ENCODE measurements at regions not wholly inside any gene's neighbourhood (a gene's known extent, or its start where the extent isn't known, plus 50 kb on each side); places are given as distances from the start of the nearest gene placed in this dataset.

DNA sequence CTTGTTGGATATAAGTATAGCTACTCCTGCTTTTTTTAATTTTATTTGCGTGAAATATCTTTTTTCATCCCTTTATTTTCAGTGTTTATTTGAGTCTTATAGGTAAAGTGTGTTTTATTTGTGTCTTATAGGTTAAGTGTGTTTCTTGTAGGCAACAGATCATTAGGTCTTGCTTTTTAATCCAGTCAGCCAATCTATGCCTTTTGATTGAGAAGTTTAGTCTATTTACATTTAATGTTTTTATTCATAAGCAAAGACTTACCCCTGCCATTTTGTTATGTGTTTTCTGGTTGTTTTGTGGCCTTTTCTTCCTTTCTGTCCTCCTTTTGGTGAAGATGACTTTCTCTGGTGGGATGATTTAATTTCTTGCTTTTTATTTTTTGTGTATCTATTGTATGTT, 232.0 kb downstream of the RAP2B start:
- Histone ChIP-seq H3K4me2 (ENCODE audit: low read depth, low read length, poor library complexity, severe bottlenecking) (no peak overlapping the region), H3K36me3 (ENCODE audit: insufficient read depth, low read length) (no peaks in the 10 kb centered on the region), H3F3A (ENCODE audit: low read depth) (no peaks in the 10 kb centered on the region), H3K9ac (ENCODE audit: low read depth, low read length, poor library complexity, severe bottlenecking) (no peak overlapping the region), H3K9me2 (replicated peaks; ENCODE audit: low read depth, low read length) (no peaks in the 10 kb centered on the region), H3K4me3 (ENCODE audit: low read length, poor library complexity, severe bottlenecking) (no peak overlapping the region), H3K4me1 (ENCODE audit: insufficient read depth, low read length, poor library complexity, severe bottlenecking) (peaks cover 4% of the 10 kb centered on the region), H3K9me3 (ENCODE audit: insufficient read depth, low read depth, low read length) (peaks cover 3% of the 10 kb centered on the region; the same call in 1 of the 2 replicates), H3K79me2 (ENCODE audit: insufficient read depth, low read length) (no peaks in the 10 kb centered on the region), H4K20me1 (ENCODE audit: insufficient read depth, low read length, poor library complexity, severe bottlenecking) (no peaks in the 10 kb centered on the region), H2AFZ (ENCODE audit: low read length) (no peak overlapping the region), H3K27me3 (ENCODE audit: insufficient read depth, low read length, poor library complexity, severe bottlenecking) (no peaks in the 10 kb centered on the region)
- no peak for TF ChIP-seq EZH2phosphoT487 (IDR thresholded peaks at IDR 0.05; ENCODE audit: borderline replicate concordance)
- no peak for TF ChIP-seq CTCF (conservative IDR thresholded peaks at IDR 0.05; ENCODE audit: low read length)

DNA sequence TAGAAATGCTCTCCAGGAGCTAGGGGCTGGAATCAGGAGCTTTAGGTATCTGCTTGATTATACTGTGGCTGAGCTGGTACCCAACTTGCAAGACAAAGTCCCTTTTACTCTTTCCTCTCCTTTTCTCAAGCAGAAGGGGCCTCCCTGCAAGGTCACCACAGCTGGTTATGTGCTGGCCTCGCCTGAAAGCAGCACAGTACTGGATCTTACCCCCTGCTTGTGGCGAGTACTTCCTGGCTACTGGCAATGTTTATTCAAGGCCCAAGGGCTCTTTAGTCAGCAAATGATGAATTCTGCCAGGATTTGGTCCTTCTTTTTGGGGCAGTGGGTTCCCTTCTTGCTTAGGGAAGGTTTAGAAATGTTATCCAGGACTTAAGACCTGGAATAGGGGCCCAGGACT, 234.6 kb downstream of the RAP2B start:
- no peak overlapping the region for H3K4me3 ChIP-seq (ENCODE audit: low read length, poor library complexity, severe bottlenecking)
- H3K36me3 ChIP-seq (ENCODE audit: insufficient read depth, low read length), result no peaks in the 10 kb centered on the region
- H3K9me2 ChIP-seq (replicated peaks; ENCODE audit: low read depth, low read length), result no peaks in the 10 kb centered on the region
- H3K79me2 ChIP-seq (ENCODE audit: insufficient read depth, low read length), result no peaks in the 10 kb centered on the region
- no peaks in the 10 kb centered on the region for H4K20me1 ChIP-seq (ENCODE audit: insufficient read depth, low read length, poor library complexity, severe bottlenecking)
- H3K9me3 ChIP-seq (ENCODE audit: insufficient read depth, low read depth, low read length), result peaks cover 3% of the 10 kb centered on the region; the same call in 1 of the 2 replicates
- H2AFZ ChIP-seq (ENCODE audit: low read length), result peak overlapping the region; percentile 82
- TF ChIP-seq CTCF (conservative IDR thresholded peaks at IDR 0.05; ENCODE audit: low read length), result no peak
- TF ChIP-seq EZH2phosphoT487 (IDR thresholded peaks at IDR 0.05; ENCODE audit: borderline replicate concordance), result no peak
- H3K9ac ChIP-seq (ENCODE audit: low read depth, low read length, poor library complexity, severe bottlenecking), result no peak overlapping the region
- no peak overlapping the region for H3K4me2 ChIP-seq (ENCODE audit: low read depth, low read length, poor library complexity, severe bottlenecking)
- no peaks in the 10 kb centered on the region for H3K27me3 ChIP-seq (ENCODE audit: insufficient read depth, low read length, poor library complexity, severe bottlenecking)
- no peaks in the 10 kb centered on the region for H3F3A ChIP-seq (ENCODE audit: low read depth)
- peaks cover 7% of the 10 kb centered on the region for H3K4me1 ChIP-seq (ENCODE audit: insufficient read depth, low read length, poor library complexity, severe bottlenecking)

- no peaks in the 10 kb centered on the region for H3K27me3 ChIP-seq (ENCODE audit: insufficient read depth, low read length, poor library complexity, severe bottlenecking)
- no peak for TF ChIP-seq EZH2phosphoT487 (IDR thresholded peaks at IDR 0.05; ENCODE audit: borderline replicate concordance)
- TF ChIP-seq CTCF (conservative IDR thresholded peaks at IDR 0.05; ENCODE audit: low read length), result no peak
- peaks cover 7% of the 10 kb centered on the region for H3K4me1 ChIP-seq (ENCODE audit: insufficient read depth, low read length, poor library complexity, severe bottlenecking)
- H3K9me3 ChIP-seq (ENCODE audit: insufficient read depth, low read depth, low read length), result 0 out of 2 replicates have a peak, but pooled peaks cover 3% of the 10 kb centered on the region
- H3K9ac ChIP-seq (ENCODE audit: low read depth, low read length, poor library complexity, severe bottlenecking), result no peak overlapping the region
- no peak overlapping the region for H3K4me3 ChIP-seq (ENCODE audit: low read length, poor library complexity, severe bottlenecking)
- H3K79me2 ChIP-seq (ENCODE audit: insufficient read depth, low read length), result no peaks in the 10 kb centered on the region
- H3K36me3 ChIP-seq (ENCODE audit: insufficient read depth, low read length), result no peaks in the 10 kb centered on the region
- no peak overlapping the region for H2AFZ ChIP-seq (ENCODE audit: low read length)
- H3K9me2 ChIP-seq (replicated peaks; ENCODE audit: low read depth, low read length), result no peaks in the 10 kb centered on the region
- H3K4me2 ChIP-seq (ENCODE audit: low read depth, low read length, poor library complexity, severe bottlenecking), result no peak overlapping the region
- no peaks in the 10 kb centered on the region for H4K20me1 ChIP-seq (ENCODE audit: insufficient read depth, low read length, poor library complexity, severe bottlenecking)
- no peaks in the 10 kb centered on the region for H3F3A ChIP-seq (ENCODE audit: low read depth)
Observed at GRCh38 chr3:153397794-153398193, 235.8 kb downstream of the RAP2B start.
